GM13976 (cell line): ENCODE measurements at regions not wholly inside any gene's neighbourhood (a gene's known extent, or its start where the extent isn't known, plus 50 kb on each side); places are given as distances from the start of the nearest gene placed in this dataset.

Source experiments
- DNase-seq: peaks from one replicate; pipeline ENCODE4 v3.0.0; 2012; ENCODE audit warnings: low spot score
- CTCF ChIP-seq: IDR thresholded peaks from 2 replicates; pipeline ENCODE4 v1.5.1; 2012; ENCODE audit warnings: borderline replicate concordance, mild to moderate bottlenecking; ENCODE audit not compliant: insufficient read depth; ENCODE audit errors: extremely low read depth, missing control alignments, control extremely low read depth
- in situ Hi-C: fragments of 300-500 bp; cut with MboI; formaldehyde crosslinking; loops from one replicate; pipeline ENCODE4 v1.12.0; 2022; ENCODE audit warnings: low sequenced_read_pairs, mixed read lengths, inconsistent platforms; ENCODE audit not compliant: unreplicated experiment

GRCh38 chr12:114918535-114919233, 234.7 kb upstream of the TBX3 start:
- no peak for TF ChIP-seq CTCF
- no peak for DNase-seq
- in situ Hi-C loops = no loop called here

- in situ Hi-C loops = no loop called here
- no peak for DNase-seq
- TF ChIP-seq CTCF = no peak
Observed at GRCh38 chr12:114917953-114918352, 234.0 kb upstream of the TBX3 start.

GRCh38 chr12:114917307-114917706, 233.3 kb upstream of the TBX3 start:
- no peak for DNase-seq
- no peak for TF ChIP-seq CTCF
- in situ Hi-C loops = no loop called here

GRCh38 chr12:114916541-114916940, 232.6 kb upstream of the TBX3 start:
- no peak for TF ChIP-seq CTCF
- in situ Hi-C loops = no loop called here
- DNase-seq = no peak

- in situ Hi-C loops = no loop called here
- TF ChIP-seq CTCF = no peak
- no peak for DNase-seq
Observed at GRCh38 chr12:114916124-114916523, 232.1 kb upstream of the TBX3 start.

- no peak for TF ChIP-seq CTCF
- no peak for DNase-seq
- in situ Hi-C loops = no loop called here
Observed at GRCh38 chr12:114913871-114914801, 230.2 kb upstream of the TBX3 start.
